Esophagus muscularis mucosa (tissue), 4 donors: ENCODE measurements at regions not wholly inside any gene's neighbourhood (a gene's known extent, or its start where the extent isn't known, plus 50 kb on each side); places are given as distances from the start of the nearest gene placed in this dataset.

ENCODE experiments used
- DNase-seq: peaks from one replicate; pipeline ENCODE4 v3.0.0-alpha.2; 2017; ENCODE audit errors: extremely low spot score
- H3K27ac ChIP-seq, 4 donors: fragments of 200-600 bp; sonication (generic); replicated peaks in 1 of 4; 1 replicate in 3 of 4; 2 replicates in 1 of 4; pipeline ENCODE4 v1.5.1; 2016 to 2019; ENCODE audit warnings: mild to moderate bottlenecking in 1 of 4
- H3K27me3 ChIP-seq, 4 donors: fragments of 200-600 bp; sonication (generic); one replicate each; pipeline versions ENCODE4 v1.5.1 to v1.6.0; 2016 to 2019
- H3K36me3 ChIP-seq, 4 donors: fragments of 200-600 bp; sonication (generic); one replicate each; pipeline ENCODE4 v1.5.1; 2016 to 2019
- H3K4me1 ChIP-seq, 4 donors: fragments of 200-600 bp; sonication (generic); one replicate each; pipeline ENCODE4 v1.5.1; 2016 to 2019
- H3K4me3 ChIP-seq, 4 donors: fragments of 200-600 bp; sonication (generic); 1 replicate in 2 of 4; 2 replicates in 2 of 4; pipeline ENCODE4 v1.5.1; 2016 to 2019; ENCODE audit warnings: mild to moderate bottlenecking in 4 of 4, moderate library complexity in 1 of 4
- H3K9me3 ChIP-seq, 4 donors: fragments of 200-600 bp; sonication (generic); 1 replicate in 3 of 4; 2 replicates in 1 of 4; pipeline ENCODE4 v1.5.1; 2016 to 2019
- CTCF ChIP-seq, 3 experiments: fragments of 200-600 bp in 2 of 3; fragments of 450-650 bp in 1 of 3; sonication (generic) in 2 of 3; IDR thresholded peaks; one replicate each; pipeline ENCODE4 v1.5.1; 2017 to 2019; ENCODE audit warnings: antibody characterized with exemption in 3 of 3, mild to moderate bottlenecking in 2 of 3, moderate library complexity in 1 of 3
- EP300 ChIP-seq: sonication (generic); formaldehyde crosslinking; IDR thresholded peaks from one replicate; pipeline ENCODE4 v1.6.1; 2017; ENCODE audit warnings: antibody characterized with exemption
- POLR2A ChIP-seq: fragments of 450-650 bp; IDR thresholded peaks from one replicate; pipeline ENCODE4 v1.6.1; 2017; ENCODE audit warnings: antibody characterized with exemption, moderate library complexity, mild to moderate bottlenecking, low read depth
- POLR2AphosphoS5 ChIP-seq, 2 donors: sonication (generic); formaldehyde crosslinking; IDR thresholded peaks; one replicate each; pipeline ENCODE4 v1.6.1; 2017; ENCODE audit warnings: antibody characterized with exemption in 2 of 2
- WGBS: methylation state at CpG from one replicate; pipeline ENCODE4 v1.1.5; 2018; 5-methylcytosine and 5-hydroxymethylcytosine counted together
- intact Hi-C: fragments of 100-400 bp; cut with DNase I; formaldehyde crosslinking; loops from one replicate; pipeline ENCODE4 v1.15.1; 2023

- Histone ChIP-seq H3K36me3 (no peaks in the 10 kb centered on the region), H3K9me3 (no peaks in the 10 kb centered on the region), H3K4me3 (no peak overlapping the region), H3K27ac (no peak overlapping the region), H3K27me3 (no peaks in the 10 kb centered on the region), H3K4me1 (no peaks in the 10 kb centered on the region)
- intact Hi-C loops = no loop called here
- TF ChIP-seq POLR2A (no peak), CTCF (IDR thresholded peaks at IDR 0.05) (no peak), POLR2AphosphoS5 (IDR thresholded peaks at IDR 0.05) (no peak), EP300 (no peak)
- peak; percentile 24 for DNase-seq
- WGBS = 97% methylated on average over 9 of the region's 9 CpGs
Observed at GRCh38 chr2:236408786-236409185, 144.6 kb upstream of the ASB18 start.

GRCh38 chr2:236415684-236416444, 151.7 kb upstream of the ASB18 start:
- intact Hi-C loops = no loop called here
- Histone ChIP-seq H3K9me3 (no peaks in the 10 kb centered on the region), H3K4me3 (no peak overlapping the region), H3K36me3 (no peaks in the 10 kb centered on the region), H3K4me1 (no peaks in the 10 kb centered on the region), H3K27me3 (peaks cover 0 to 5% (median 0%) of the 10 kb centered on the region in 4 donors), H3K27ac (no peak overlapping the region)
- no peak for DNase-seq
- TF ChIP-seq EP300 = no peak
- no peak for TF ChIP-seq POLR2A
- no peak for TF ChIP-seq POLR2AphosphoS5 (IDR thresholded peaks at IDR 0.05)
- TF ChIP-seq CTCF (IDR thresholded peaks at IDR 0.05) = no peak
- 66% methylated on average over 7 of the region's 7 CpGs for WGBS

- 88% methylated on average over 6 of the region's 6 CpGs for WGBS
- intact Hi-C loops = no loop called here
- H3K36me3 ChIP-seq = no peaks in the 10 kb centered on the region
- DNase-seq = peak; percentile 80
- TF ChIP-seq CTCF (IDR thresholded peaks at IDR 0.05) (no peak), POLR2A (no peak), EP300 (no peak), POLR2AphosphoS5 (IDR thresholded peaks at IDR 0.05) (no peak)
- H3K9me3 ChIP-seq = no peaks in the 10 kb centered on the region
- H3K4me3 ChIP-seq = no peak overlapping the region
- no peak overlapping the region for H3K27ac ChIP-seq
- H3K27me3 ChIP-seq = peaks cover 0 to 5% (median 0%) of the 10 kb centered on the region in 4 donors
- no peaks in the 10 kb centered on the region for H3K4me1 ChIP-seq
Observed at GRCh38 chr2:236417150-236417549, 152.5 kb upstream of the ACKR3 start.

GRCh38 chr2:236430584-236430983, 139.0 kb upstream of the ACKR3 start:
- Histone ChIP-seq H3K36me3 (no peaks in the 10 kb centered on the region), H3K9me3 (peaks cover 0 to 6% (median 0%) of the 10 kb centered on the region in 4 donors), H3K27ac (no peak overlapping the region), H3K27me3 (peaks cover 0 to 15% (median 0%) of the 10 kb centered on the region in 4 donors), H3K4me3 (no peak overlapping the region), H3K4me1 (no peaks in the 10 kb centered on the region)
- TF ChIP-seq POLR2A (no peak), CTCF (IDR thresholded peaks at IDR 0.05) (no peak), POLR2AphosphoS5 (IDR thresholded peaks at IDR 0.05) (no peak), EP300 (no peak)
- DNase-seq = peak; percentile 80
- intact Hi-C loops = no loop called here
- WGBS = 64% methylated on average over 2 of the region's 2 CpGs
